DMS 273 (cell line): ENCODE measurements at regions not wholly inside any gene's neighbourhood (a gene's known extent, or its start where the extent isn't known, plus 50 kb on each side); places are given as distances from the start of the nearest gene placed in this dataset.

Source experiments
- DNase-seq: peaks from one replicate; lab custom pipeline; 2025; ENCODE audit not compliant: unreplicated experiment; lab: John Stamatoyannopoulos, UW

- no peak for DNase-seq
Measured at GRCh38 chr1:55571767-55572166, 356.6 kb upstream of the USP24 start.

DNA sequence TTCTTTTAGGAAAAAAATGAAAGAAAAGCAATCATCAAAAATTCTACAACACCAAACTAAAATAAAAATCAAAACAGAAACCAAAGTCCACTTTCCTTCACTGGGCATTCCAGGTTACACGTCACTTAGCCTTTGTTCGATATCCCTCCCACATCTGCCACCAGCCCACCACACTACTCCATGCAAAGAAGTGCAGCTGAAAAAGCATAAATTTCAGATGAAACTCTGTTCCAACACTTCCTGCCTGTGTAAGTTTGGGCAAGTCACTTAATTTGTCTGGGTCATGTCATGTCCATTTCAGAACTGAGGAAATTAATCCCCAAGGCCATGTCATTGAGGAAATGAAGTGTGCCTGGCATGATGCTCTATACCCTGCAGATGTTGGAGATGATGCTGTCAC, 354.3 kb upstream of the USP24 start:
- no peak for DNase-seq

- DNase-seq: no peak
Measured at GRCh38 chr1:55568732-55569131, 353.6 kb upstream of the USP24 start.

DNA sequence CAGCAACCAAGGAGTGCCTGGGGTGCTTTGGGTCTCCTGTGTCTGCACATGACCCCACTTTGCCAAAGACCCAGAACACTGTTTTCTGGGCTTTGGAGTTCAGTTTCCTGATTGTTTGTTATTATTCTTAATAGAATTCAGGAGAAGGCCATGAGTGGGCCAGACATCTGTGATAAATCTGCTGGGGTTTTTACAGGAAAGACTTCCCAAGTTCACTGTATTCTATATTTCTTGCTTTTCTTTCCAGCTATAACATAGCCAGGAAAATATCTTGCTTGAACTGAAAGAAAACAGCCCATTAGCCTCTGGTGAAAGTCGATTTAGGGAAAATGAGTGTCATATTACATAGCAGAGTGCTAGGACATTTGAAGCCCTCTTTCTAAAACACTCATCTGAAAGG, 345.1 kb upstream of the USP24 start:
- peak; percentile 34 for DNase-seq

- no peak for DNase-seq
Measured at GRCh38 chr1:55559842-55560241, 344.7 kb upstream of the USP24 start.

GRCh38 chr1:55559161-55559611, 344.0 kb upstream of the USP24 start:
- DNase-seq: peak; percentile 64

DNA sequence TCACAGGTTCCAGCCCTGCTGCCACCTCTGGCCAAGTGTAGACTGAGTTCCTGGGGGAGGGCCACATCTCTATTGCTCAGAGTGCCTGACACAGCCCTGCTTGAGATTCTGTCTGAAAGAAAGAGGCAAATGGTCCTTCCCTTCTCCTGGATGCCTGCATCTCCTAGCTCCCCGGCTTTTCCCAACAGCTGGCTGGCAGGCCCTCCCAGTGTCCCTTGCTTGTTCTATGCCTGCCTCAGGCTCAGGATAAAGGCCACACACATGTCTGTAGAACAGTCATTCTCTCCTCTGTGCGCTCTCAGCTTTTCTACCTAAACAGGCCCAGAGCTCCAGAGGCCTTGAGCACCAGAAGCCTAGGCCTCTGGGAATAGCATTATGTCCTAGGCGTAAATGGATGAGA, 343.4 kb upstream of the USP24 start:
- DNase-seq: no peak

DNA sequence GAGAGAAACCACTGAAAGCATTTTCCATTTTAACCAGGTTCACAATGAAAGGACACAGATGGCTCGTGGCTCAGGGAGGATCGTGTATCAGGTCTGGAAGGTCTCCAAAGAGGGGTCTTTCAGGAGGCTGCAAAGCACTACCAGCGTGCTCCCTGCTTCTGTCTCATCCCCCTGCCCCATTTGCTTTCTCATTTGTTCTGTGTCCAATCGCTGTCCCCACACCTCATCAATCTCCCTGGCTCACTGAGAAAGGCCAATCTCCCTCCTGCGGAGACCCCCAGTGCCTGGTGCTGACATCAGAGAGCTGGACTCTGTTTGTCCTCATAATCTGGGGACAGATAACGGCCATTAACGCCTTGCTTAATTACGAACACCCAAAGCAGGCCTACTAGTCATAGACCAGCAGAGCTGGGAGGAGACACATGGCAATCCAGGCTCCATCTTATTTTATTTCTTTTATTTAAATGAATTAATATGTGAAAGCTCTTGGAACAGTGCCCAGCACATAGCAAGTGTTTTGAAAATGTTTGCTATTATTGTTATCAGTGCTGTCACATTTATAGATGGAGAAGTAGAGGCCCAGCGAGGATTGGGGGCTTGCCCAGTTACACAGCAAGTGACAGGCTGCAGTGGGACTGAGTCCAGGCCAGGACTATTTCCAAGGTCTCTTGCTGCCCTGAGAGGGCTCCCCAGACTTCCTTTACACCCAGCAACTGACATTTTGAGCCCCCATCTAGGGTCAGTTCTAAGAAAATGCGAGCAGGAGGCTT, 341.0 kb upstream of the USP24 start:
- peak; percentile 83 for DNase-seq

DNA sequence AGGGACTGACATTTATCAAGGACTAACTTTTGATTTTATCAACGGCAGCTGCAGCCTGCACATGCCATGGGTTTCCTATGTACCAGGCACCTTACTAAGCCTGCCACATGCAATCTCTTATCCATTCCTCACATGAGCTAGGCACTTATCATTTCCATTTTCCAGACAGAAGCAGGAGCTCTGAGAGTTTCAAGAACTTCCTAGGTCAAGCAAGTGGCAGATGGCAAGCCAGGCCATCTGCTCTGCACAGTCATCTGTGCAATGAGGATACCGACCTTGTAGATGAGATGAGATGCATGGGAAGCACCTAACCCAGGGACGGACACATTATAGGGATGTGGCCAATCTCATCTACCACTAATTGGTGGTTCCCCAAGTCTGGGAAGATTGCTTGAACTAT, 339.4 kb upstream of the USP24 start:
- peak; percentile 96 for DNase-seq

GRCh38 chr1:55552636-55553035, 337.5 kb upstream of the USP24 start:
- DNase-seq: no peak

DNA sequence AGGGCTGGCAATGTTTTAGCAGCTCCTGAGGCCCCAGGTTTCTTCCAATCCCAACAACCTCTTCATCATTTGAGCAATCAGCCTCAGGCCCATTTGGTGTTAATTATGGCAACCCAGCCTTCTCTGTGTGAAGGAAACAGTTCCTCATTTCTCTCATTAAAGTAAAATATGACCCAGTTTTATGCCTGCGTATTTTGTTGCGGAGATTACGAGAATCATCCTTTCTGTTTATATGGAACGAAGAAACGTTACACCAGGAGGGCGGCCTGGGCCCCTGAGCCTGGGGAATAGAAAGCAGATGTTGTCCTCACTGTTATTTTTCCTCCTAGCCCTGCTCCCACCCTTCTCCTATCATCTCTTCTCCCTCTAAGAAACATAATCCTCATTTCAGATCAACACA, 332.2 kb upstream of the USP24 start:
- peak; percentile 85 for DNase-seq

GRCh38 chr1:55546553-55546952, 331.4 kb upstream of the USP24 start:
- no peak for DNase-seq

DNA sequence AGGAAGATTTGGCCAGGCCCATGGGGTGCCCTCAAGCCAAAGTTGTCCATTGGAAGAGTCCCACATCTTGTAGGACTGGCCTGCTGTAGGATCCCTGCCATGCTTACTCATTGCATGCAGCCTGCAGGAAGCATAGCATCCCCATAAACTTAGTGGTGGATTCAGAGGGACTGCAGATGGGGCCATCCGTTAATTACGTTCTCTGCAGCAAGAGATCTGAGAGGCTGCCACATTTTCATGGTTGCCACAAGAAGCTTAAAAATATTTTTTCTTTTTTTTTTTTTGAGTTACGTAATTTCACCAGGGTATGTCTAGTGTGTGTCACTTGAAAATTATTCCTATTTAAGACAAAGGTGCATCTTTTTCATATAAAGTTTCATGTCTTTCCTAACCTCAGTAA, 329.7 kb upstream of the USP24 start:
- DNase-seq: peak; percentile 32

DNA sequence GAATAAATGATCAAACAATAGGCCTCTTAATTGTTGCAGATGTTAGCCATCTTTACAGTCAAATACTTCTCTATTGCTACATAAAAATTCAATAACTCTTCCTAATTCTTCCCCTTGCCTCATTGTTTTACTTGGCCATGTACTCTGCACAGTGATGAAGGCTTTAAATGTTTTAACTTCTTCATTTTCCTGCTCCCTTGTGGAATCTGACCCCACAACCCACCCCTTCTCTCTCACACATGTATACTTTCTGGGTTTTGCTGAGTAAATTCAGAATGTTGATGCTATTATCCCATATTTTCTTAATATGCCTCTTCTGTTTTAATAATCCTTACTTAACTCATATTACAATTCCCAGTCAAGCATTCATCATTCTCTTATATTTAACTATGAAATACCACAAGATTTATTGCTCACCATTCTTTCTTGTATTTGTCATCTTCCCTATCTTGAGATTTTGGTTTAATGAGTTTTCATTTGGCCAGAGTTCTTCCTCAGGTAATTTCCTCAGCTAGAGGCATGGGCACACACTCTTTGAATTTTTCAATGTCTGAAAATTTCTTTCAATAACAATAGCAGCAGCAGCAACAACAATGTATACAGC, 327.8 kb upstream of the USP24 start:
- no peak for DNase-seq

DNA sequence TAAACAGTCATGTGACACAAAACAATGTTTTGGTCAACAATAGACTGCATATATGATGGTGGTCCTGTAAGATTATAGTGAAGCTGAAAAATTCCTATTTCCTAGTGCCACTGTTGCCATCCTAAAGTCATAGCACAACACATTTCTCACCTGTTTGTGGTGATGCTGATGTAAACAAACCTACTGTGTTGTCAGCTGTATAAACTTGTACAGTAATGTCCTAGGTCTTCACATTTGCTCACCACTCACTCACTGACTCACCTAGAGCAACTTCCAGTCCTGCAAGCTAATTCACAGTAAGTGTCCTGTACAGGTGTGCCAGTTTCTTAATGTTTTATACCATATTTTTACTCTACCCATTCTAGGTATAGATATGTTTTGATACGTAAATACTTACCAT, 326.1 kb upstream of the USP24 start:
- no peak for DNase-seq

- peak; percentile 77 for DNase-seq
Measured at GRCh38 chr1:55539652-55540512, 324.7 kb upstream of the USP24 start.

GRCh38 chr1:55538428-55538827, 323.3 kb upstream of the USP24 start:
- no peak for DNase-seq

GRCh38 chr1:55536545-55536865, 321.3 kb upstream of the USP24 start:
- DNase-seq: no peak

DNA sequence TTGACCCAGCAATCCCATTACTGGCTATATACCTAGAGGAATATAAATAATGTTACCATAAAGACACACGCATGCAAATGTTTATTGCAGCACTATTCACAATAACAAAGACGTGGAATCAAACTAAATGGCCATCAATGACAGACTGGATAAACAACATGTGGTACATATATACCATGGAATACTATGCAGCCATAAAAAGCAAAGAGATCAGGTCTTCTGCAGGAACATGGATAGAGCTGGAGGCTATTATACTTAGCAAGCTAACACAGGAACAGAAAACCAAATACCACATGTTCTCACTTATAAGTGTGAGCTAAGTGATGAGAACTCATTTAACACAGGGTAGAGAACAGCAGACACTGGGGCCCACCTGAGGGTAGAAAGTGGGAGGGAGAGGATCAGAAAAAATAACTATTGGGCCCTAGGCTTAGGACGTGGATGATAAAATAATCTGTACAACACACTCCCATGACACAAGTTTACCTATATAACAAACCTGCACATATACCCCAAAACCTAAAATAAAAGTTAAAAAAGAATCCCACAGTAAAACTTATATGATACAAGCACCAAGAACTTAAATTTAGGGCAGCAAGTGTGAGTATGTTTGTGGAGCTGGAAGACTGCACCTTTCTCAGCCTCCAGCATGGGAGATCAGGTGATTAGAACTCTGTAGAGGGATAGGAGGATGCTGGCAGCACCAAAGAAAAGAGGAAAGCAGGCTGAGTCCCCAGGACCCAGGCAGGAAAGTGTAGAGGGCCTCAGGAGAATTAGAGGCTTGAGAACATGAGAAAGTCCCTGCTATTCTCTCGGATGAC, 320.8 kb upstream of the USP24 start:
- no peak for DNase-seq

GRCh38 chr1:55534565-55535121, 319.5 kb upstream of the USP24 start:
- no peak for DNase-seq

- no peak for DNase-seq
Measured at GRCh38 chr1:55531644-55532043, 316.5 kb upstream of the USP24 start.
